Panc1 (cell line): ENCODE measurements at regions not wholly inside any gene's neighbourhood (a gene's known extent, or its start where the extent isn't known, plus 50 kb on each side); places are given as distances from the start of the nearest gene placed in this dataset.

ENCODE experiments used
- CTCF ChIP-seq: fragments of 450-650 bp; IDR thresholded peaks from 2 replicates; pipeline ENCODE4 v1.5.1; 2017; ENCODE audit warnings: mild to moderate bottlenecking
- POLR2AphosphoS5 ChIP-seq: IDR thresholded peaks from 2 replicates; pipeline ENCODE4 v1.6.1; 2012; ENCODE audit warnings: mild to moderate bottlenecking, low read depth, low read length, moderate library complexity
- SIN3A ChIP-seq: IDR thresholded peaks from 2 replicates; pipeline ENCODE4 v1.6.1; 2012; ENCODE audit warnings: low read depth, mild to moderate bottlenecking, low read length, moderate library complexity, borderline replicate concordance; ENCODE audit not compliant: insufficient read depth
- TCF7L2 ChIP-seq: IDR thresholded peaks from 2 replicates; pipeline ENCODE4 v1.6.1; 2011; ENCODE audit warnings: mild to moderate bottlenecking, low read depth, low read length, inconsistent platforms
- TF ChIP-seq, protein P1 (sequence below), 2 experiments: IDR thresholded peaks; 2 replicates each; pipeline ENCODE4 v1.6.1; 2011 to 2012; ENCODE audit warnings: low read depth in 2 of 2, control low read depth in 1 of 2, low read length in 1 of 2, mild to moderate bottlenecking in 1 of 2, moderate library complexity in 1 of 2; ENCODE audit not compliant: insufficient read depth in 1 of 2

- no peak for TF ChIP-seq CTCF
- TF ChIP-seq, protein P1, sequence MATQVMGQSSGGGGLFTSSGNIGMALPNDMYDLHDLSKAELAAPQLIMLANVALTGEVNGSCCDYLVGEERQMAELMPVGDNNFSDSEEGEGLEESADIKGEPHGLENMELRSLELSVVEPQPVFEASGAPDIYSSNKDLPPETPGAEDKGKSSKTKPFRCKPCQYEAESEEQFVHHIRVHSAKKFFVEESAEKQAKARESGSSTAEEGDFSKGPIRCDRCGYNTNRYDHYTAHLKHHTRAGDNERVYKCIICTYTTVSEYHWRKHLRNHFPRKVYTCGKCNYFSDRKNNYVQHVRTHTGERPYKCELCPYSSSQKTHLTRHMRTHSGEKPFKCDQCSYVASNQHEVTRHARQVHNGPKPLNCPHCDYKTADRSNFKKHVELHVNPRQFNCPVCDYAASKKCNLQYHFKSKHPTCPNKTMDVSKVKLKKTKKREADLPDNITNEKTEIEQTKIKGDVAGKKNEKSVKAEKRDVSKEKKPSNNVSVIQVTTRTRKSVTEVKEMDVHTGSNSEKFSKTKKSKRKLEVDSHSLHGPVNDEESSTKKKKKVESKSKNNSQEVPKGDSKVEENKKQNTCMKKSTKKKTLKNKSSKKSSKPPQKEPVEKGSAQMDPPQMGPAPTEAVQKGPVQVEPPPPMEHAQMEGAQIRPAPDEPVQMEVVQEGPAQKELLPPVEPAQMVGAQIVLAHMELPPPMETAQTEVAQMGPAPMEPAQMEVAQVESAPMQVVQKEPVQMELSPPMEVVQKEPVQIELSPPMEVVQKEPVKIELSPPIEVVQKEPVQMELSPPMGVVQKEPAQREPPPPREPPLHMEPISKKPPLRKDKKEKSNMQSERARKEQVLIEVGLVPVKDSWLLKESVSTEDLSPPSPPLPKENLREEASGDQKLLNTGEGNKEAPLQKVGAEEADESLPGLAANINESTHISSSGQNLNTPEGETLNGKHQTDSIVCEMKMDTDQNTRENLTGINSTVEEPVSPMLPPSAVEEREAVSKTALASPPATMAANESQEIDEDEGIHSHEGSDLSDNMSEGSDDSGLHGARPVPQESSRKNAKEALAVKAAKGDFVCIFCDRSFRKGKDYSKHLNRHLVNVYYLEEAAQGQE (IDR thresholded peaks at IDR 0.05; ENCODE audit: insufficient read depth in 1 of 2, low read depth in 2 of 2, low read length in 1 of 2), result no peak
- no peak for TF ChIP-seq SIN3A
- no peak for TF ChIP-seq POLR2AphosphoS5
- TF ChIP-seq TCF7L2, result no peak
Measured at GRCh38 chr15:91514147-91514546, 339.4 kb upstream of the SLCO3A1 start.
